Body of pancreas (tissue), 4 donors: ENCODE measurements at regions not wholly inside any gene's neighbourhood (a gene's known extent, or its start where the extent isn't known, plus 50 kb on each side); places are given as distances from the start of the nearest gene placed in this dataset.

Experiments used
- ATAC-seq: fragments of 150-250 bp; one replicate; pipeline ENCODE4 v1.9.1; 2016
- DNase-seq, 4 donors: peaks; one replicate each; pipeline ENCODE4 v3.0.0-alpha.2; 2019
- H3K27ac ChIP-seq, 4 donors: fragments of 200-600 bp; sonication (generic); 1 replicate in 3 of 4; 2 replicates in 1 of 4; pipeline versions ENCODE4 v1.5.1 to v1.6.1; 2016 to 2019; ENCODE audit warnings: mild to moderate bottlenecking in 1 of 4, mixed read lengths in 1 of 4, moderate library complexity in 1 of 4
- H3K27me3 ChIP-seq, 2 donors: fragments of 200-600 bp; sonication (generic); one replicate each; pipeline ENCODE4 v1.6.0; 2016; ENCODE audit warnings: mild to moderate bottlenecking in 1 of 2
- H3K36me3 ChIP-seq, 2 donors: fragments of 200-600 bp; sonication (generic); replicated peaks in 1 of 2; 2 replicates each; pipeline ENCODE4 v1.5.1; 2016; ENCODE audit warnings: low read depth in 2 of 2; ENCODE audit not compliant: insufficient read depth in 1 of 2
- H3K4me1 ChIP-seq: fragments of 200-600 bp; sonication (generic); one replicate; pipeline ENCODE4 v1.6.0; 2016
- H3K4me3 ChIP-seq, 2 donors: fragments of 200-600 bp; sonication (generic); 1 replicate in 1 of 2; 2 replicates in 1 of 2; pipeline ENCODE4 v1.5.1; 2016 to 2019
- H3K9me3 ChIP-seq, 3 donors: fragments of 200-600 bp; sonication (generic); 1 replicate in 2 of 3; 2 replicates in 1 of 3; pipeline ENCODE4 v1.5.1; 2016
- POLR2A ChIP-seq, 3 donors: fragments of 450-650 bp; IDR thresholded peaks; one replicate each; pipeline ENCODE4 v1.6.1; 2016; ENCODE audit warnings: antibody characterized with exemption in 3 of 3, mild to moderate bottlenecking in 2 of 3
- WGBS, 2 donors: methylation state at CpG; one replicate each; pipeline ENCODE4 v1.1.5; 2017; 5-methylcytosine and 5-hydroxymethylcytosine counted together
- intact Hi-C: fragments of 100-400 bp; cut with DNase I; formaldehyde crosslinking; loops from one replicate; pipeline ENCODE4 v1.15.1; 2023
- TF ChIP-seq, protein P1 (sequence below), 7 experiments: fragments of 450-650 bp in 4 of 7; fragments of 200-600 bp in 3 of 7; sonication (generic) in 3 of 7; IDR thresholded peaks; one replicate each; pipeline ENCODE4 v1.5.1; 2016 to 2019; ENCODE audit warnings: antibody characterized with exemption in 7 of 7

DNA sequence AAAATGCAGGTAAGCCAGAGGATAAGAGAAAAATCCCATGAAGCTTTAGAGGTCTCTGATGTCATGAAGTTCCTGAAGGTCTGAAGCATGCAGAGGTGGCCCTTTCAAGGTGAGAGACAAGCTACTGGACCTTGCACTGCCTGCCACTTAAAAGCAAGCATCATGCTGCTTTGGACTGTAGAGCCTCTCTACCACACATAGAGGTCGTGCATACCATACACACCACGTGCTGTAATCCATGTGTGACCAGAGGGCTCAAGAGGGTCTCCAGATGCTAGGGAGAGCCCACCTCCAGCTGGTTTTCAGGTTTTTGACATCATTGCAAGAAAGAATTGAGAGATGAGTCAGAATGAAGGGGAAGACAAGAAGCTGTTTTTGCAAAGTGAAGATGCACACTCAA lies 436.4 kb downstream of the TCERG1L start:
- intact Hi-C loops = no loop called here
- 32 to 38% methylated on average over 2 of the region's 2 CpGs for WGBS, 2 donors
- ATAC-seq = no peak
- no peaks in the 10 kb centered on the region for H3K36me3 ChIP-seq
- no peaks in the 10 kb centered on the region for H3K4me1 ChIP-seq
- peaks cover 0 to 1% of the 10 kb centered on the region in 2 donors for H3K27me3 ChIP-seq
- no peak for DNase-seq
- H3K9me3 ChIP-seq = no peaks in the 10 kb centered on the region
- no peak overlapping the region for H3K4me3 ChIP-seq
- H3K27ac ChIP-seq = no peak overlapping the region
- TF ChIP-seq, protein P1, sequence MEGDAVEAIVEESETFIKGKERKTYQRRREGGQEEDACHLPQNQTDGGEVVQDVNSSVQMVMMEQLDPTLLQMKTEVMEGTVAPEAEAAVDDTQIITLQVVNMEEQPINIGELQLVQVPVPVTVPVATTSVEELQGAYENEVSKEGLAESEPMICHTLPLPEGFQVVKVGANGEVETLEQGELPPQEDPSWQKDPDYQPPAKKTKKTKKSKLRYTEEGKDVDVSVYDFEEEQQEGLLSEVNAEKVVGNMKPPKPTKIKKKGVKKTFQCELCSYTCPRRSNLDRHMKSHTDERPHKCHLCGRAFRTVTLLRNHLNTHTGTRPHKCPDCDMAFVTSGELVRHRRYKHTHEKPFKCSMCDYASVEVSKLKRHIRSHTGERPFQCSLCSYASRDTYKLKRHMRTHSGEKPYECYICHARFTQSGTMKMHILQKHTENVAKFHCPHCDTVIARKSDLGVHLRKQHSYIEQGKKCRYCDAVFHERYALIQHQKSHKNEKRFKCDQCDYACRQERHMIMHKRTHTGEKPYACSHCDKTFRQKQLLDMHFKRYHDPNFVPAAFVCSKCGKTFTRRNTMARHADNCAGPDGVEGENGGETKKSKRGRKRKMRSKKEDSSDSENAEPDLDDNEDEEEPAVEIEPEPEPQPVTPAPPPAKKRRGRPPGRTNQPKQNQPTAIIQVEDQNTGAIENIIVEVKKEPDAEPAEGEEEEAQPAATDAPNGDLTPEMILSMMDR (IDR thresholded peaks at IDR 0.05) = no peak
- TF ChIP-seq POLR2A (IDR thresholded peaks at IDR 0.05) = no peak

GRCh38 chr10:130875897-130876472 lies 435.5 kb downstream of the TCERG1L start:
- no peaks in the 10 kb centered on the region for H3K4me1 ChIP-seq

GRCh38 chr10:130877126-130877525 lies 434.4 kb downstream of the TCERG1L start:
- peaks cover 0 to 4% of the 10 kb centered on the region in 2 donors for H3K27me3 ChIP-seq
- no peak overlapping the region for H3K27ac ChIP-seq
- H3K4me1 ChIP-seq = no peaks in the 10 kb centered on the region
- H3K9me3 ChIP-seq = no peaks in the 10 kb centered on the region
- ATAC-seq = no peak
- DNase-seq = no peak
- no peak overlapping the region for H3K4me3 ChIP-seq
- 68 to 79% methylated on average over 3 of the region's 3 CpGs for WGBS, 2 donors
- no peak for TF ChIP-seq POLR2A (IDR thresholded peaks at IDR 0.05)
- TF ChIP-seq, protein P1 (IDR thresholded peaks at IDR 0.05) = no peak
- no peaks in the 10 kb centered on the region for H3K36me3 ChIP-seq
- intact Hi-C loops = no loop called here

More at GRCh38 chr10:130875897-130876472, 435.5 kb downstream of the TCERG1L start:
- Histone ChIP-seq H3K27me3 (peaks cover 0 to 4% of the 10 kb centered on the region in 2 donors), H3K36me3 (no peaks in the 10 kb centered on the region), H3K4me3 (no peak overlapping the region), H3K27ac (no peak overlapping the region), H3K9me3 (no peaks in the 10 kb centered on the region)
- no peak for TF ChIP-seq POLR2A (IDR thresholded peaks at IDR 0.05)
- TF ChIP-seq, protein P1 (IDR thresholded peaks at IDR 0.05) = no peak
- ATAC-seq = no peak
- WGBS, 2 donors = 69 to 71% methylated on average over 6 to 7 of the region's 7 CpGs
- no peak for DNase-seq
- intact Hi-C loops = no loop called here

DNA sequence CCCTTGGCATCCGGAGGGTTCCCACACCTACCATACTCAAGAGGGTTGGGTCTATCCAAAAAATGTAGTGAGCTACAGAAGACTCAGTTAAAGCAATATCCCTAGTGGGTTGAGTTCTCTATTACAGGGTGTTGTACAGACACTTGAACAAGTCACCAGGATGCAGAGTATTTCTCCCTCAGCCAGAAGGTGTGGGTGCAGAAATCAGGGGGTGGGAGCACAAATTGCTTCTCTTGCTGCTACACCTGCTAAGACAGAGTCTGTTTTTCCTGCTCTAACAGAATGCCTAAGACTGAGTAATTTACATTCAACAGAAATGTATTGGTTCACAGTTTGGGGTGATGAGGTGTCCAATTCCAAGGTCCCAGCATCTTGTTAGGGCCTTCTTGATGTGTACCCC lies 433.4 kb downstream of the TCERG1L start:
- TF ChIP-seq, protein P1 (IDR thresholded peaks at IDR 0.05) = no peak
- TF ChIP-seq POLR2A (IDR thresholded peaks at IDR 0.05) = no peak
- H3K4me1 ChIP-seq = no peaks in the 10 kb centered on the region
- H3K9me3 ChIP-seq = no peaks in the 10 kb centered on the region
- peaks cover 0 to 4% of the 10 kb centered on the region in 2 donors for H3K27me3 ChIP-seq
- no peak for DNase-seq
- ATAC-seq = no peak
- no peak overlapping the region for H3K27ac ChIP-seq
- 70 to 100% methylated on average over 1 of the region's 1 CpG for WGBS, 2 donors
- H3K4me3 ChIP-seq = no peak overlapping the region
- no peaks in the 10 kb centered on the region for H3K36me3 ChIP-seq
- intact Hi-C loops = no loop called here

- peaks cover 0 to 4% of the 10 kb centered on the region in 2 donors for H3K27me3 ChIP-seq
- ATAC-seq = no peak
- no peaks in the 10 kb centered on the region for H3K9me3 ChIP-seq
- H3K4me1 ChIP-seq = no peaks in the 10 kb centered on the region
- H3K4me3 ChIP-seq = no peak overlapping the region
- no peak overlapping the region for H3K27ac ChIP-seq
- 51 to 67% methylated on average over 3 of the region's 3 CpGs for WGBS, 2 donors
- intact Hi-C loops = no loop called here
- no peak for DNase-seq
- no peak for TF ChIP-seq POLR2A (IDR thresholded peaks at IDR 0.05)
- TF ChIP-seq, protein P1 (IDR thresholded peaks at IDR 0.05) = no peak
- H3K36me3 ChIP-seq = no peaks in the 10 kb centered on the region
These were observed 428.6 kb downstream of the TCERG1L start for GRCh38 chr10:130882906-130883305.
